ENCODE measurements at regions not wholly inside any gene's neighbourhood (a gene's known extent, or its start where the extent isn't known, plus 50 kb on each side); places are given as distances from the start of the nearest gene placed in this dataset.

DNA sequence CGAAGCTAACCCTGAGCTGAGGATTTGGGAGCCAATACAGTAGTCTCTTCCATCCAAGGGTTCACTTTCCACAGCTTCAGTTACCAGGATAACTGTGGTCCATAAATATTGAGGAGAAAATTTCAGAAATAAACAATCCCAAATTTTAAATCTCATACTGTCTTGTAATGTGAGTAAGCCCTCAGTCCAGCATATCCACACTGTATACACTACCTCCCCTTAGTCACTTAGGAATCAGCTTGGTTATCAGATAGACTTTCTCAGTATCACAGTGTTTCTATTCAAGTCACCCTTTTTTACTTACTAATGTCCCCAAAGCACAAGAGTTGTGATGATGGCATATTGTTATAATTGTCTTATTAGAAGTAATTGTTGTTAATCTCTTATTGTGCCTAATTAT lies 102.3 kb upstream of the GNG12 start:
- no peak for DNase-seq (ENCODE audit: unreplicated experiment)
- TF ChIP-seq CTCF (IDR thresholded peaks at IDR 0.05; ENCODE audit: unreplicated experiment): no peak
- Mint-ChIP-seq H3K36me3 (ENCODE audit: insufficient read depth, unreplicated experiment) (no peaks in the 10 kb centered on the region), H3K4me3 (ENCODE audit: unreplicated experiment) (no peak overlapping the region), H3K4me1 (ENCODE audit: insufficient read depth, unreplicated experiment) (no peaks in the 10 kb centered on the region), H3K27me3 (ENCODE audit: insufficient read depth, unreplicated experiment) (no peaks in the 10 kb centered on the region), H3K9me3 (ENCODE audit: unreplicated experiment) (no peaks in the 10 kb centered on the region), H3K27ac (ENCODE audit: low read depth, unreplicated experiment) (no peak overlapping the region)
- CTCF ChIA-PET: interaction anchor here (0.6 to 1.4 kb wide), 4 partner anchors 7 to 327 kb away, joined by 3 to 6 read pairs (median 3); no protein-coding TSS in a partner anchor
- POLR2A ChIA-PET: interaction anchor here (0.6 kb wide), 1 partner anchor 875 kb away, joined by 3 read pairs; no protein-coding TSS in a partner anchor
- no TSS peak for BruUV-seq (replicated peaks)
- intact Hi-C loops (cut with micrococcal nuclease): no loop called here

DNA sequence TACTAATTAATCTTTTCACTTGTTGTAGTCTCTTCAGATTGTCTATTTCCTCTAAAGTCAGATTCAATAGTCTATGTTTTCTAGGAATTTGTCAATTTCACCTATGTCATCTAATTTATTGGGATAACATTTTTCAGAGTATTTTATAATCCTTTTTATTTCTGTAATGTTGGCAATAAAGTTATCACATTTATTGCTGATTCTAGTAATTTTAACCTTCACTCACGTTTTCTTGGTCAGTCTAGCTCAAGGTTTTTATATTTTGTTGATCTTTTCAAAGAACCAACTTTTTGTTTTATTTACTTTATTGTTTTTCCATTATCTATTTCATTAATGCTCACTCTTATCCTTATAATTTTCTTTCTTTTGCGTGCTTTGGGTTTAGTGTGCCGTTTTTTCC lies 97.9 kb upstream of the GNG12 start:
- POLR2A ChIA-PET: interaction anchor here (1.5 kb wide), 1 partner anchor 9 kb away, joined by 3 read pairs; no protein-coding TSS in a partner anchor
- no peaks in the 10 kb centered on the region for H3K27me3 Mint-ChIP-seq (ENCODE audit: insufficient read depth, unreplicated experiment)
- no peak for TF ChIP-seq CTCF (IDR thresholded peaks at IDR 0.05; ENCODE audit: unreplicated experiment)

DNA sequence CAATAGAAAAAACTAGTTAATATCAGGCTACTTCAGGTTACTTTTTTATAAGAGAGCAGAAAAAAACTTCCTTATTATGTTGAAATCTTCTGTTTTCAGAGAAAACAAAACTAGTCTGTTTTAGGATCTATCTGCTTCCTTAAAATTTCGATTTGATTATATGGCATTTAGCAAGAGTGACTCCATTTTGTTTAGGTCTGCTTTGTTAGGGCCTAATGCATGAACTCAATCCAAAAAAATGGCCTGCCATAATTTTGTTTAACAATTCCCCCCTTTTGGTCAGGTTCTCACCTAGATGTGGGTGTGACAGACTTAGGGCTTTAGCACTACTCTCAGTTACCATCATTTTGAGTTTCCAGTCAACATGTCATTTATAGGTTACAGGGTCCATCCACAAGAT lies 89.8 kb upstream of the GNG12 start:
- no peaks in the 10 kb centered on the region for H3K9me3 Mint-ChIP-seq (ENCODE audit: unreplicated experiment)
- ChIA-PET POLR2A (no interaction called here), CTCF (no interaction called here)
- intact Hi-C loops (cut with micrococcal nuclease): no loop called here
- H3K4me1 Mint-ChIP-seq (ENCODE audit: insufficient read depth, unreplicated experiment): peaks cover 5% of the 10 kb centered on the region
- no peak for TF ChIP-seq CTCF (IDR thresholded peaks at IDR 0.05; ENCODE audit: unreplicated experiment)
- H3K27me3 Mint-ChIP-seq (ENCODE audit: insufficient read depth, unreplicated experiment): no peaks in the 10 kb centered on the region
- peaks cover 7% of the 10 kb centered on the region for H3K36me3 Mint-ChIP-seq (ENCODE audit: insufficient read depth, unreplicated experiment)
- no peak overlapping the region for H3K4me3 Mint-ChIP-seq (ENCODE audit: unreplicated experiment)
- BruUV-seq (replicated peaks): no TSS peak
- H3K27ac Mint-ChIP-seq (ENCODE audit: low read depth, unreplicated experiment): no peak overlapping the region
- no peak for DNase-seq (ENCODE audit: unreplicated experiment)

More for the DNA sequence above, 97.9 kb upstream of the GNG12 start:
- Mint-ChIP-seq H3K36me3 (ENCODE audit: insufficient read depth, unreplicated experiment) (no peaks in the 10 kb centered on the region), H3K27ac (ENCODE audit: low read depth, unreplicated experiment) (no peak overlapping the region), H3K4me3 (ENCODE audit: unreplicated experiment) (no peak overlapping the region), H3K4me1 (ENCODE audit: insufficient read depth, unreplicated experiment) (no peaks in the 10 kb centered on the region), H3K9me3 (ENCODE audit: unreplicated experiment) (no peaks in the 10 kb centered on the region)
- no peak for DNase-seq (ENCODE audit: unreplicated experiment)
- CTCF ChIA-PET: no interaction called here
- intact Hi-C loops (cut with micrococcal nuclease): no loop called here
- BruUV-seq (replicated peaks): no TSS peak

- no TSS peak for BruUV-seq (replicated peaks)
- peaks cover 5% of the 10 kb centered on the region for H3K4me1 Mint-ChIP-seq (ENCODE audit: insufficient read depth, unreplicated experiment)
- H3K9me3 Mint-ChIP-seq (ENCODE audit: unreplicated experiment): no peaks in the 10 kb centered on the region
- DNase-seq (ENCODE audit: unreplicated experiment): peak; percentile 90
- H3K4me3 Mint-ChIP-seq (ENCODE audit: unreplicated experiment): no peak overlapping the region
- ChIA-PET CTCF (interaction anchor here (0.6 to 1.6 kb wide), 9 partner anchors 10 to 196 kb away, joined by 3 to 7 read pairs (median 3); no protein-coding TSS in a partner anchor), POLR2A (interaction anchor here (1.0 to 1.3 kb wide), 3 partner anchors 10 to 20 kb away, joined by 3 to 4 read pairs (median 4); no protein-coding TSS in a partner anchor)
- no peak overlapping the region for H3K27ac Mint-ChIP-seq (ENCODE audit: low read depth, unreplicated experiment)
- intact Hi-C loops (cut with micrococcal nuclease): no loop called here
- H3K27me3 Mint-ChIP-seq (ENCODE audit: insufficient read depth, unreplicated experiment): no peaks in the 10 kb centered on the region
- H3K36me3 Mint-ChIP-seq (ENCODE audit: insufficient read depth, unreplicated experiment): peaks cover 7% of the 10 kb centered on the region
- TF ChIP-seq CTCF (IDR thresholded peaks at IDR 0.05; ENCODE audit: unreplicated experiment): no peak
Measured at GRCh38 chr1:67921725-67922489, 88.6 kb upstream of the GNG12 start.

Data from MCF 10A (cell line).